Middle frontal gyrus (tissue), 1 donor: ENCODE measurements at regions not wholly inside any gene's neighbourhood (a gene's known extent, or its start where the extent isn't known, plus 50 kb on each side); places are given as distances from the start of the nearest gene placed in this dataset.

ENCODE experiments used
- DNase-seq: peaks from one replicate; pipeline ENCODE4 v3.0.0-alpha.2; 2015; ENCODE audit warnings: low spot score; ENCODE audit errors: extremely low spot score

DNA sequence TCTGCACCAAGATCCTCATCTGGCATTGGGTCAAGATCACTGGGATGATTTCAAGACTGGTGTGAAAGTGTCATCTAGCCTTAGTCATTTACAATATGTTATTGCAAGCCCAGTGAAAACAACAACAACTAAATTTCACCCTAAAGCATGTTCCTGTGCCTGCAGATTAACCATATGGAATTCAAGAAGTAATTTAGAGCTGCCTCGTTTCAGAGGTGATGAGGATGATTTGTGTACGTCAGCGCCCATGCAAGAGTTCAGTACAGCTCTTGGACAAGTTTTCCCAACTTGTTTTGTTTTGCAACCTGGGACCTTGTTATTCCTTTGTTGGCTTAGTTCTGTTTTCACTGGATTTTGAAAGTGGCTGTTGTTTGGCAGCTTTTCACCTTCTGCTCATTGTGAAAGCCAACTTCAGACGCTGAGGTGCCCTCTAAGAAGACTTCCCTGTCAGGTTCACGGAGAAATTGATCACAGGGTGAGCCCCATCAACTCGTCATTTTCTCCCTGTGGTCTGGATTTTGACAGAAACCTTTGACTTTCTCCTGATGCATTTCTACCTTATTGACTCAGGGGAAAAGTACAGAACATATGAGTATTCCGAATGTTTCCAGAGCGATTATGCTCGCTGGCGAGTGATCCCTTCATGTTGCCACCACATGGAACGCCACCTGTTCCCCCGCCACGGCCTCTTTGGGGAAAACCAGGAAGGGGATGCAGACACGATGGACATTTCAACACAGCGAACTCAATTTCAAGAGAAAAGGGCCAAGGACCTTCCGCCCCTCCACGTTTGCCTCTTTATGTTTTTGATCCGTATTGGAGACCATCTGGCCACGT lies 85.6 kb downstream of the FOXL1 start:
- no peak for DNase-seq

- no peak for DNase-seq
These were observed 86.4 kb downstream of the FOXL1 start for GRCh38 chr16:86664522-86665318.

DNA sequence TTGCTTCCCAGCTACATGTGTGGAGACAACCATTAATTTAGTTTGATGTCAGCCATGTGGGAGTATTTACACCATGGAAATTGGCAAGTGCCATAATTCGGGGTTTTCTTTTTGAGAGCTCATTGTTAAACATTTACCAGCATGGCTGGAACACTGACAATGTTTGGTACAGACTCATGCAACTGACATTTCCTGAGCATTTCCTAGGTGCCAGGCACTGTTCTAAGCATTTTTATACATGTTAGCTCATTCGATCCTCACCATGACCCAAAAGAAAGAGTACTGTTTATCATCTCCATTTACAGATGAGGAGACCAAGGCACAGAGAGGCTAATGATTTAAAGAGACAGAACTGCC lies 86.9 kb downstream of the FOXL1 start:
- no peak for DNase-seq

GRCh38 chr16:86665929-86666328 lies 87.6 kb downstream of the FOXL1 start:
- DNase-seq: no peak

- no peak for DNase-seq
These were observed 88.7 kb downstream of the FOXL1 start for GRCh38 chr16:86667035-86667434.

GRCh38 chr16:86668136-86668910 lies 90.0 kb downstream of the FOXL1 start:
- no peak for DNase-seq

DNA sequence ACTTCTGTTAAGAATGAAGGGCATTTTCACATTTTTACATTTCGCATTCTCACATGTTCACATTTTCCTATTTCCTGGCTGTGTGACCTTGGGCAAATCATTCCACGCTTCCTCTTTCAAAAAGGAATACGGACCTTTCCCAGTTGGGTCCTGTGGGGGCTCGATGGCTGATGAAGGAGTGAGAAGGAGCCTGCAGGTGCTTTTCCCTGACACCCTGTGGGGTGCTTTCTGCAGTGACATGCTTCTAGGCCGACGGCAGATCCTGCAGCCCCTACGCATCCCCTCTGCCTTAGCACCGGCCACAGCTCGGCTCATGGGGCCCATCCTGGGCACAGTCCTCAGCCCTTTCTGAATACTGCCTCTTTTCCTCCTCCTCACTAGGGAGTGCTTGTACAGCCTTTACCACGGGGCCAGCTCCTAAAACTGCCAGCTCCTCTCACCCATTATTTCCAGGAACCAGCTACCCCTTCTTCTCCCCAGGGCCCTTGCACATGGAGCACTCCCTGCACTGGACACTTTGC lies 91.0 kb downstream of the FOXL1 start:
- DNase-seq: no peak

- no peak for DNase-seq
These were observed 91.8 kb downstream of the FOXL1 start for GRCh38 chr16:86669937-86670749.

DNA sequence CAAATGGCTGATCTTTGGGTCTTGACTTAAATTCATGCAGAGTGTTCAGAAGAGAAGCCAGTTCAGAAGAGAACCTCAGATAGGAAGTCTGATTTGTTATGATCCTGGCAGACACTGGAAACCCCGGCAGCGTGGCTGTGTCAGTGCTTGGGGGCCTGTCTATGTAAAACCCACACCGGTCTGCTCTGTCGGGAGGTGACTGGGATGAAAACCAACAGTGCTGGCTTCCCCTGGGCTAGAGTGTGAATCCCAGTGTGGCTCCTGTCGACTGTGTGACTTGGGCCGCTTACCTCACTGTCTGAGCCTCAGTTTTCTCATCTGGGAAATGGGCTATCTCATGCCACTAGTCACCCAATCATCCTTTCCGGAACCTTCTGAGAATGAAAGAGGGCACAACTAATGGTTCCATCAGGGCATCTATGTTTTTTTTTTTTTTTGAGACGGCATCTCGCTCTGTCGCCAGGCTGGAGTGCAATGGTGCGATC lies 92.4 kb downstream of the FOXL1 start:
- DNase-seq: no peak

- no peak for DNase-seq
These were observed 93.3 kb downstream of the FOXL1 start for GRCh38 chr16:86671486-86672178.

DNA sequence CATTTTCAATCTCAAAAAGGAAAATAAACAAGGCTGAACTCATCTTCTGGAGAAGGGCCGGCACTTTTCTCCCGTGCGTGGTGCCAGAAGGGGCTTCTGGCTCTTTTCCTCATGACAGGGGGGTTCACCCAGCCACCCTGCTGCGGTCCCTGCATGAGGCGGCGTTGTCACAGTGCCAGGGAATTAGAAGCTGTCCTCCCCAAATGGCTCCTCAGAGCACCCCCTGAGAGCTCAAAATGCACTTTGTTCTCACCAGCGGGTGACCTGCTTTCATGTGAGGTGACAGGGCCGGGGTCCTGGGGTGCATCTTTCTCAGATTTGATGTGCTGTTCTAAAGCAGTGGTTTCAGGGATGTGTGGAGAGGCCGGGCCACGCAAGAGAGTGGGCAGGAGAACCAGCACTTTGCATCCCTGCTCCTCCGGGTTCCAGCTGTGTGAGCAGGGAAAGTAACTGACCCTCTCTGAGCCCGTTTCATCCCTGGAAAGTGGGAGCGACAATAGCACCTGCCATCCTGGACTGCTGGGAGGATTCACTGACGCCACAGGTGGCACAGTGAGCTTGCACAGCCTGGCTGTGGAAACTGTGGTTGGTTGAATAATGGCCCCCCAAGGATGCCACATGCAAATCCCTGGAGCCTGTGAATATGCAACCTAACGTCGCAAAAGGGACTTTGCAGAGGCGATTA lies 94.0 kb downstream of the FOXL1 start:
- DNase-seq: no peak

DNA sequence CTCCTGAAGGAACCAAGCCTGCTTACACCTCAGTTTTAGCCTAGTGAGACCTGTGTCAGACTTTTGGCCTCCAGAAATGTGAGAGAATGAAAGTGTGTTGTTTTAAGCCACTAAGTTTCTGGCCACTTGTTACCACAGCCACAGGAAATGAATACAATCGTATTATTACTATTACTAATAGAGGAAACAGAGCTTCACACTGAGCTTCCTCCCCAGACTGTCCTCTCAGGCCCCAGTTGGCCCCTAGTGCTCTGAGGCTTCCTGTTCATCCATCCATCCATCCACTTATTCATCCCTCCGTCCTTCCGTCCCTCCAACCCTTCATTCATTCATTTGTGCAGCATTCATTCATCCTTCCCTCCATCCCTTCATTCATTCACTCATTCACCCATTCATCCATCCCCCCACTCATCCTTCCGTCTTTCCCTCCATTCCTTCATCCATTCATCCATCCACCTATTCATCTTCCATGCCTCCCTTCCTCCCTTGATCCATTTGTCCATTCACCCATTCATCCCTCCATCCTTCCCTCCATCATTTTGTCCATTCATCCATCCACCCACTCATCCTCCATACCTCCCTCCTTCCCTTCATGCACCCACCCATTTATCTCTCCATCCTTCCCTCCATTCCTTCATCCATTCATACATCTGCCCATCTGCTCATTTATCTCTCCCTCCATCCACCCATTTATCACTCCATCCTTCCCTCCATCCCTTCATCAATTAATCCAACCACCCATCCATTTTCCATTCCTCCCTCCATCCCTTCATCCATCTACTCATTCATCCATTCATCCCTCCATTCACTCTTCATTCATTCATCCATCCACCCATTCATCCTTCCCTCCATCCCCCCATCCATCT lies 95.0 kb downstream of the FOXL1 start:
- no peak for DNase-seq

DNA sequence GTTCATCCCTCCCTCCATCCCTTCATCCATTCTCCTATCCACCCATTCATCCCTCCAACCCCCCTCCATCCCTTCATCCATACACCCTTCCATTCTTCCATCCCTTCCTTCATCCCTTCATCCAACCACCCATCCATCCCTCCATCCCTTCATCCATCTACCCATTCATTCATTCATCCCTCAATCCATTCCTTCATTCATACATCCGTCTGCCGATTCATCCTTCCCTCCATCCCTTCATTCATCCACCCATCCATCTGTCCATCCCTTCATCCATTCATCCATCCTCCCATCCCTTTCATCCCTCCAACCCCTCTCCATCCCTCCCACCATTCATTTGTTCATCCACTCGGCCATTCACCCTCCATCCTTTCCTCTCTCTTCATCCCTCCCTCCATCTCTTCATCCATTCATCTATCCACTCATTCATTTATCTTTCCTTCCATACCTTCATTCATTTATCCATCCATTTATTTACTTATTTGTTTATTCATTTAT lies 95.7 kb downstream of the FOXL1 start:
- DNase-seq: no peak

DNA sequence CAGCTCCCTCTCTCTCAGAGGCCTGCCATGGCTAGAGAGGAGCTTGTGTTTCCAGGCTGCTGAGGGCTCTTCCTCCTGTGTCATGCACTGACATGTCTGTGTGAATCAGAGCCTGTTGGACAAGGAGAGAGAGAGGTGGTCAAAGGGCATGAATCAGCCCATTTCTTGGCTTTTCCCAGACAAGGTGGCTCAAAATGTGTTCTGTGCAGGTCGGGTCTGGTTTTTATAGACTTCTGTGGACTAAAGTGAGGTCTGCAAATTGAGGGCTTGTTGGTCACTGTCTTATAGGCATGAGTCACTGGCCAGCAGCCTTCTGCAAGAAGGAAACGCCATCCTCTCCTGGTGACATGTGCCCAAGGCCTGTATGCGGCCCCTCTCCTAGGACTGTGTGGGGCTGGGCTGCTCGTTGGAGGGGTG lies 97.9 kb downstream of the FOXL1 start:
- DNase-seq: no peak

GRCh38 chr16:86679490-86679889 lies 101.1 kb downstream of the FOXL1 start:
- DNase-seq: no peak

DNA sequence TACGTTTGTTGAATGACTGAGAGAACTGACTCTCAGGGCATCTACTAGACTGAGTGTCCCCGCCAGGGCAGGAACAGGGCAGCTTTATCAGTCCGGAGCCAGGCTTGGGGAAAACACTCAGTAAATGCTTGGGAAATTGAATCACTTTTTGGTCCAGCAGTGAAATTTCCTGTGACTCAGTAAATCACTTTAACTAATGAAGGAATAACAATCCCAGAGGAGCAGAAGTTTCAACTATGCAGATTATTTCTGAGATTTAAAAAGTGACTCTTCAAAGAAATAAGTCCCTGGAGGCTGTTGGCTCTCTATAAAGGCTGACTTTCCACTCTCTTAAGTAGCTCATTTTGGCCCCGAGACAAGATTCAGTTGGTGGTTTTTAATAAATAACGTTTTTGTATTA lies 101.8 kb downstream of the FOXL1 start:
- DNase-seq: no peak

- no peak for DNase-seq
These were observed 102.3 kb downstream of the FOXL1 start for GRCh38 chr16:86680661-86681030.

GRCh38 chr16:86681031-86681756 lies 102.8 kb downstream of the FOXL1 start:
- DNase-seq: no peak
